ENCODE measurements at regions not wholly inside any gene's neighbourhood (a gene's known extent, or its start where the extent isn't known, plus 50 kb on each side); places are given as distances from the start of the nearest gene placed in this dataset.
"Not testable (repeated sequence)": the region's sequence is repeated elsewhere in the genome, so short reads cannot be mapped to it uniquely, and the experiment has no call there.

GRCh38 chr6:1212138-1212537, 99.8 kb upstream of the FOXQ1 start:
- not testable (repeated sequence) for TF ChIP-seq POLR2A, CTCF (IDR thresholded peaks at IDR 0.05)

Measured in testis (tissue), 2 donors.